GM12865 (cell line): ENCODE measurements at regions not wholly inside any gene's neighbourhood (a gene's known extent, or its start where the extent isn't known, plus 50 kb on each side); places are given as distances from the start of the nearest gene placed in this dataset.
"Not testable (repeated sequence)": the region's sequence is repeated elsewhere in the genome, so short reads cannot be mapped to it uniquely, and the experiment has no call there.

Source experiments
- DNase-seq: peaks from one replicate; pipeline ENCODE4 v3.0.0; 2010; ENCODE audit warnings: low read depth
- H3K4me3 ChIP-seq: 2 replicates; pipeline ENCODE4 v1.5.1; 2011; ENCODE audit warnings: mild to moderate bottlenecking, low read depth, low read length, control low read depth
- TF ChIP-seq, protein P1 (sequence below): IDR thresholded peaks from 2 replicates; pipeline ENCODE4 v1.5.1; 2011; ENCODE audit warnings: low read length, control low read depth, low read depth, inconsistent platforms; ENCODE audit not compliant: insufficient read depth; ENCODE audit errors: missing control alignments

DNA sequence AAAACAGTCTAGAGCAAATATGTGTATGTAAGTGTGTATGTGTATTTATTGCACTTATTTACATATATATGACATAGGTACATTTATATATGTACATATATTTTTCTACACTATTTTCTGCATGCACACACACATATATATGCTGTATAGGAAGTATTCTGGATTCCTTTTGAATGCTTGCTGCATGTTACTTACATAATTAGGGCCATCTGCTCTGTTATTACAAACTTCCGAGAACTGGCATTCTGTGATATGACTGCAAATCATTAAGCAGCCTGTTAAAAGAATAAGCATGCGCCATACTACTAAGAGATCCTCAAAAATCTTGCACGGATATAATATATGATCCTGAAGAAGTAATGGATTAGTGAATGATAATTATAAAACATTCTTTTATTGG, 1157.6 kb upstream of the TENM3 start:
- no peak overlapping the region for H3K4me3 ChIP-seq
- DNase-seq = no peak
- TF ChIP-seq, protein P1, sequence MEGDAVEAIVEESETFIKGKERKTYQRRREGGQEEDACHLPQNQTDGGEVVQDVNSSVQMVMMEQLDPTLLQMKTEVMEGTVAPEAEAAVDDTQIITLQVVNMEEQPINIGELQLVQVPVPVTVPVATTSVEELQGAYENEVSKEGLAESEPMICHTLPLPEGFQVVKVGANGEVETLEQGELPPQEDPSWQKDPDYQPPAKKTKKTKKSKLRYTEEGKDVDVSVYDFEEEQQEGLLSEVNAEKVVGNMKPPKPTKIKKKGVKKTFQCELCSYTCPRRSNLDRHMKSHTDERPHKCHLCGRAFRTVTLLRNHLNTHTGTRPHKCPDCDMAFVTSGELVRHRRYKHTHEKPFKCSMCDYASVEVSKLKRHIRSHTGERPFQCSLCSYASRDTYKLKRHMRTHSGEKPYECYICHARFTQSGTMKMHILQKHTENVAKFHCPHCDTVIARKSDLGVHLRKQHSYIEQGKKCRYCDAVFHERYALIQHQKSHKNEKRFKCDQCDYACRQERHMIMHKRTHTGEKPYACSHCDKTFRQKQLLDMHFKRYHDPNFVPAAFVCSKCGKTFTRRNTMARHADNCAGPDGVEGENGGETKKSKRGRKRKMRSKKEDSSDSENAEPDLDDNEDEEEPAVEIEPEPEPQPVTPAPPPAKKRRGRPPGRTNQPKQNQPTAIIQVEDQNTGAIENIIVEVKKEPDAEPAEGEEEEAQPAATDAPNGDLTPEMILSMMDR = no peak

DNA sequence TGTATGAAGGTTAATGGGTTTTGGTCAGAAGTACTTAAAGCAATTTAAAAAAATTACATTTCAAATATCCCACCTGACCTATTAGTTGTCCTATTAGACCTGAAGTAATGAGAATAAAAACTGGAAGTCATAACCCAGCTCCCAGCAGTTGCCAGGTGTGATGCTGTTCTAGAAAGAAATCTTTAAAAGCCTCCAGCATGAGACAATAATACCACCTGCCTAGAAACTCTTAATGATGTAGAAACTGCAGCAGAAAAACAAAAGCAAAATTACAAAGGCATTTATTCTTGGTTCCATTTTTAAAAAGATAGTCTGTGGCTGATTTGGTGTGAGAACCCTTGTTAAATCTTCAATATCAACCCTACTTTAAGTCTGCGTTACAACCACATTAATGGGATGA, 1137.7 kb upstream of the TENM3 start:
- no peak for DNase-seq
- H3K4me3 ChIP-seq = no peak overlapping the region
- TF ChIP-seq, protein P1 = no peak

DNA sequence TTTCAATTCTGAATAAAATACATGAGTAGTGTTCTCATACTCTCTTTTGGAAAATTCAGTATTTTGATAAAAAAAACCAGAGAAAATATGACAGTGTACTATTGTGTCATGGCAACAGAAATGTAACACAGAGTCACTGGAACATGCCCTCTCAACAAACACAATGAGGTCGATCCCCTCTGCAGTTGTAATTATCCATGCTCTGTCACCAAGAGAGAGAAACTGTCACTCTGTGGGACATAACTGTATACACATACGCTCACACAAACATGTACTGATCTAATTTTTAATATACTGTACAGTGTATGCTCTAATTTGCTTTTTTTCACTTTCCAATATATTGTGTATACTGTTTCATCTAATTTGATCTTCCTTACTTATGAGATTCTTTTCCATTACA, 1136.8 kb upstream of the TENM3 start:
- H3K4me3 ChIP-seq = no peak overlapping the region
- DNase-seq = no peak
- TF ChIP-seq, protein P1 = no peak

DNA sequence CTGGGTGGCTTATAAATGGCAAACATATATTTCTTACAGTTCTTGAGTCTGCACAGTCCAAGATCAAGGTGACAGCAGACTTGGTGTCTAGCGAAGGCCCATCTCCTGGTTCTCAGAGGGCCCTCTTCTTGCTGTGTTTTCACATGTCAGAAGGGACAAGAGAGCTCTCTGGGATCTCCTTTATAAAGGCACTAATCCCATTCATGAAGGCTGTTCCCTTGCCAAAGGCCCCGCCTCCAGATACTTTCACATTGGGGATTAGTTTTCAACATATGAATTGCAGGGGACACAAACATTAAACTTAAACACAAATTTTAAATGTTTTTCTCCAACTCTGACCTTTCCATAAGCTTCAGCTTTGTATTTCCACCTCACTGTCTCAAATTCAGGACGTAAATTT, 1135.0 kb upstream of the TENM3 start:
- H3K4me3 ChIP-seq = no peak overlapping the region
- DNase-seq = no peak
- TF ChIP-seq, protein P1 = no peak

DNA sequence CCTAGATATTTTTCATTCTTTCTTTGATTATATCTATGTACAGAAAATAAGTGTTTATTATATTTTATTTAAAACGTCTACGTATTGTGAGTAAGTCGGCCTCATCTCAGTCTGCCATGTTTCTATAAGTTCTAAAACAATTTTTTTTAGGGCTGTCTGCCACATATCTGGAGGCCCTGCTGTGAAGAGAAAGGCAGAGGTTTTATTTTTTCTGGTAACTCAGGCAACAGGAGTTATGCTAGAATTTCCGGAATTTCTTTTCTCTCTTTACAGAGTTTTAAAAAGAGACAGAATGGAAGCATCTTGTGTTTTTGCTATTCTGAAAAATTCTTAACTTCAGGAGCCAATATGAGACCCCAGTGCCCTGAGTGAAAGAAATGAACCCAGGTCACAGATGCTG, 1124.0 kb upstream of the TENM3 start:
- DNase-seq = no peak
- no peak overlapping the region for H3K4me3 ChIP-seq
- TF ChIP-seq, protein P1 = no peak

DNA sequence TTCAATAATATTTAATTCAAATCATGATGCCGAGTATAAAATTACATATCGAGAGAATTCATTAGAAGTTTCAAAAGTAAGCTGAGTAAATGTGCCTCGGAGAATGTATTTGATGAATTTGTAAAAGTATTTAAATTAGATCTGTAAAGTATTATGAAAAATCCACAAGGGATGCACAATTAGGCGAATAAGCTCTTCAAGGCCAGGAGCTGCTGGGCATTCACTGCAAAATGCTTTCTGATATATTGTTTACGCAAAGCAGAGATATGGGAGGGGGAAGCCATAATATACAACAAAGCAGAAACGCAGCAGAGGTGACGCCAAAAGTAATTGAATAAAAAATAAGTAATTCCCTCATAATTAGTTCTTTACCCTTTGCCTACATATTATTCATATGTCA, 1121.5 kb upstream of the TENM3 start:
- DNase-seq = no peak
- TF ChIP-seq, protein P1 = no peak
- H3K4me3 ChIP-seq = no peak overlapping the region

DNA sequence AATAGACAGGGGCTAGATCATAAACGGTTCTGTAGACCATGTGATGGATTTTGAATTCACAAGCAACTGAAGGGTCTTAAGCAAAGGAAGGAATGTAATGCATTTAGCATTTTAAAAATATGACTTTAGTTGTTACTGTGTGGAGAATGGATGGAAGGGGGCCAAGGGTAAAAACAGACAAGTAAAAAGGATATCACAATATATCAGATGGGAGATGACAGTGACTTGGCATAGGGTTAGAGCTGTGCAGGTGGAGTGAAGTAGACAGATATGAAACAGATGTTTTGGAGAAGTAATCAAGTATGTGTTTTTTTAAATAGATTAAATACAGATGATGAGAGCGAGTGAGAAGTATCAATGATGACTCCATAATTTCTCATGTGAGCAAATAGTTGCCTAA, 1116.0 kb upstream of the TENM3 start:
- H3K4me3 ChIP-seq = no peak overlapping the region
- TF ChIP-seq, protein P1 = no peak
- no peak for DNase-seq

DNA sequence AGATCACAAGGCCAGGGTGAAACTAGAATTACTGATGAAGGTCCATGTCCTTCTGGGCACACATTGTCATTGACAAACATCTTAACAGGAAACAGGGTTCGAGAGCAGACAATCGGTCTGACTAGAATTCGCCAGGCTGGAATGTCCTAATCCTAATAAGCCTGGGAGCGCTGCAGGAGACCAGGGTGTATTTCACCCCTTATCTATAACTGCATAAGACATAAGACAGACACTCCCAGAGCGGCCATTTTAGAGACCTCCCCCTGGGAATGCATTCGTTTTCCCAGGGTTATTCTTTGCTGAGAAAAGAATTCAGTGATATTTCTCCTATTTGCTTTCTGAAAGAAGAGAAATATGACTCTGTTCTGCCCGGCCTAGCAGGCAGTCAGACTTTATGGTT, 1112.9 kb upstream of the TENM3 start:
- not testable (repeated sequence) for DNase-seq

More for the DNA sequence above, 1112.9 kb upstream of the TENM3 start:
- not testable (repeated sequence) for H3K4me3 ChIP-seq
